ENCODE measurements at regions not wholly inside any gene's neighbourhood (a gene's known extent, or its start where the extent isn't known, plus 50 kb on each side); places are given as distances from the start of the nearest gene placed in this dataset.

DNA sequence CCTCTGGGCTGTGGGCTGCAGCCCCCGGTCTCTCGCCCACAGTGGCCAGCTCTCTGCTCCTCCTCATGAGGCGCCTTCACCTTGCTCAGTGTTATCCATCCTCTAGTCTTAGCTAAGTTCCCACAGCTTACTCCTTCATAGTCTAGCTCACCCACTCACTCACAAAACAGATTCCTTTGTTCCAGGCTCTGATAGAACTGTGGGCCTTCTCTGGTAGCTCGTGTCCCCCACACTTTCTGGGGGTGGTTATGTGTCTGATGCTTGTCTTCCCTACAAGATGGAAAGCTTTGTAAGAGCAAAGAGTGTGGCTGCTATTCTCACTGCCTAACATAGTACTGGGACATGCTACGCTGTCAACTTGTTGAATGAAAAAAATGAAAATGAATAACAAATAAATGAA lies 135.8 kb downstream of the EN1 start:
- Histone ChIP-seq H3K27me3 (replicated peaks in 1 of 2; ENCODE audit: control insufficient read depth in 2 of 2, insufficient read depth in 2 of 2, low read length in 1 of 2) (no peaks in the 10 kb centered on the region), H4K20me1 (ENCODE audit: control insufficient read depth, insufficient read depth) (no peaks in the 10 kb centered on the region), H3K4me1 (ENCODE audit: control insufficient read depth, insufficient read depth, low read length) (no peaks in the 10 kb centered on the region), H3K4me3 (no peak overlapping the region), H3K4me2 (ENCODE audit: control insufficient read depth, insufficient read depth) (no peak overlapping the region), H3K79me2 (ENCODE audit: control insufficient read depth, insufficient read depth, low read length) (no peaks in the 10 kb centered on the region), H2AFZ (ENCODE audit: control insufficient read depth, low read depth, low read length) (no peak overlapping the region), H3K9me3 (replicated peaks; ENCODE audit: control insufficient read depth, insufficient read depth, low read length) (no peaks in the 10 kb centered on the region), H3K9ac (ENCODE audit: control insufficient read depth, insufficient read depth, low read length) (no peak overlapping the region), H3K27ac (ENCODE audit: control insufficient read depth, insufficient read depth) (no peak overlapping the region), H3K36me3 (ENCODE audit: control insufficient read depth in 2 of 2, insufficient read depth in 2 of 2, low read length in 1 of 2) (no peaks in the 10 kb centered on the region)
- ChIA-PET RAD21 (ENCODE audit: unreplicated experiment) (no interaction called here), SMC1A (ENCODE audit: uncharacterized antibody, unreplicated experiment) (no interaction called here), POLR2A (no interaction called here), CTCF (no interaction called here)
- TF ChIP-seq, protein P1, sequence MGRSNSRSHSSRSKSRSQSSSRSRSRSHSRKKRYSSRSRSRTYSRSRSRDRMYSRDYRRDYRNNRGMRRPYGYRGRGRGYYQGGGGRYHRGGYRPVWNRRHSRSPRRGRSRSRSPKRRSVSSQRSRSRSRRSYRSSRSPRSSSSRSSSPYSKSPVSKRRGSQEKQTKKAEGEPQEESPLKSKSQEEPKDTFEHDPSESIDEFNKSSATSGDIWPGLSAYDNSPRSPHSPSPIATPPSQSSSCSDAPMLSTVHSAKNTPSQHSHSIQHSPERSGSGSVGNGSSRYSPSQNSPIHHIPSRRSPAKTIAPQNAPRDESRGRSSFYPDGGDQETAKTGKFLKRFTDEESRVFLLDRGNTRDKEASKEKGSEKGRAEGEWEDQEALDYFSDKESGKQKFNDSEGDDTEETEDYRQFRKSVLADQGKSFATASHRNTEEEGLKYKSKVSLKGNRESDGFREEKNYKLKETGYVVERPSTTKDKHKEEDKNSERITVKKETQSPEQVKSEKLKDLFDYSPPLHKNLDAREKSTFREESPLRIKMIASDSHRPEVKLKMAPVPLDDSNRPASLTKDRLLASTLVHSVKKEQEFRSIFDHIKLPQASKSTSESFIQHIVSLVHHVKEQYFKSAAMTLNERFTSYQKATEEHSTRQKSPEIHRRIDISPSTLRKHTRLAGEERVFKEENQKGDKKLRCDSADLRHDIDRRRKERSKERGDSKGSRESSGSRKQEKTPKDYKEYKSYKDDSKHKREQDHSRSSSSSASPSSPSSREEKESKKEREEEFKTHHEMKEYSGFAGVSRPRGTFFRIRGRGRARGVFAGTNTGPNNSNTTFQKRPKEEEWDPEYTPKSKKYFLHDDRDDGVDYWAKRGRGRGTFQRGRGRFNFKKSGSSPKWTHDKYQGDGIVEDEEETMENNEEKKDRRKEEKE (IDR thresholded peaks at IDR 0.05), result no peak
- TF ChIP-seq MTA2 (IDR thresholded peaks at IDR 0.05; ENCODE audit: low read depth) (no peak), KLF5 (IDR thresholded peaks at IDR 0.05; ENCODE audit: partially characterized antibody) (no peak), SPI1 (IDR thresholded peaks at IDR 0.05; ENCODE audit: borderline replicate concordance, insufficient read depth, low read depth, low read length) (no peak), HDAC6 (IDR thresholded peaks at IDR 0.05; ENCODE audit: unreplicated experiment) (no peak), PML (IDR thresholded peaks at IDR 0.05; ENCODE audit: low read length) (no peak), EED (IDR thresholded peaks at IDR 0.05; ENCODE audit: low read depth) (no peak), NFXL1 (IDR thresholded peaks at IDR 0.05; ENCODE audit: borderline replicate concordance) (no peak), ZNF217 (IDR thresholded peaks at IDR 0.05) (no peak), WRNIP1 (IDR thresholded peaks at IDR 0.05; ENCODE audit: borderline replicate concordance, low read depth, low read length) (no peak), SUPT20H (IDR thresholded peaks at IDR 0.05; ENCODE audit: borderline replicate concordance, control insufficient read depth, low read depth, low read length) (no peak), NR2C2 (IDR thresholded peaks at IDR 0.05; ENCODE audit: borderline replicate concordance, control insufficient read depth, insufficient read length, low read depth) (no peak), SREBF1 (IDR thresholded peaks at IDR 0.05; ENCODE audit: low read length) (no peak), NRF1 (conservative IDR thresholded peaks at IDR 0.05; ENCODE audit: low read depth, low read length) (no peak), HDAC2 (IDR thresholded peaks at IDR 0.05) (no peak), SRF (IDR thresholded peaks at IDR 0.05; ENCODE audit: low read depth in 2 of 2, low read length in 2 of 2) (no peak), RBBP5 (conservative IDR thresholded peaks at IDR 0.05) (no peak)
- TF ChIP-seq, protein P2, sequence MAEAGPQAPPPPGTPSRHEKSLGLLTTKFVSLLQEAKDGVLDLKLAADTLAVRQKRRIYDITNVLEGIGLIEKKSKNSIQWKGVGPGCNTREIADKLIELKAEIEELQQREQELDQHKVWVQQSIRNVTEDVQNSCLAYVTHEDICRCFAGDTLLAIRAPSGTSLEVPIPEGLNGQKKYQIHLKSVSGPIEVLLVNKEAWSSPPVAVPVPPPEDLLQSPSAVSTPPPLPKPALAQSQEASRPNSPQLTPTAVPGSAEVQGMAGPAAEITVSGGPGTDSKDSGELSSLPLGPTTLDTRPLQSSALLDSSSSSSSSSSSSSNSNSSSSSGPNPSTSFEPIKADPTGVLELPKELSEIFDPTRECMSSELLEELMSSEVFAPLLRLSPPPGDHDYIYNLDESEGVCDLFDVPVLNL (IDR thresholded peaks at IDR 0.05; ENCODE audit: low read depth, low read length), result no peak
- BruUV-seq (replicated peaks), result no TSS peak
- intact Hi-C loops (cut with micrococcal nuclease; ENCODE audit: unreplicated experiment), result no loop called here
- FAIRE-seq (no peak), ATAC-seq (no peak), DNase-seq (ENCODE audit: low read depth, low spot score) (no peak)
- in situ Hi-C loops (cut with MboI), result no loop called here
- 4% methylated on average over 5 of the region's 5 CpGs for WGBS (ENCODE audit: insufficient coverage, insufficient replicate concordance, low lambda C conversion rate, missing lambda C conversion rate)

Data from GM12878 (cell line).